GM12874 (cell line): ENCODE measurements at regions not wholly inside any gene's neighbourhood (a gene's known extent, or its start where the extent isn't known, plus 50 kb on each side); places are given as distances from the start of the nearest gene placed in this dataset.

Source experiments
- CTCF ChIP-seq: IDR thresholded peaks from 2 replicates; pipeline ENCODE4 v1.5.1; 2011; ENCODE audit warnings: low read depth, mild to moderate bottlenecking, control low read depth, low read length, moderate library complexity; ENCODE audit not compliant: insufficient read depth

- no peak for TF ChIP-seq CTCF
These were observed 63.7 kb upstream of the NKX2-2 start for GRCh38 chr20:21577551-21577950.

- no peak for TF ChIP-seq CTCF
These were observed 62.3 kb upstream of the NKX2-2 start for GRCh38 chr20:21575981-21576740.

GRCh38 chr20:21575167-21575566 lies 61.3 kb upstream of the NKX2-2 start:
- TF ChIP-seq CTCF: no peak

GRCh38 chr20:21574443-21574842 lies 60.6 kb upstream of the NKX2-2 start:
- no peak for TF ChIP-seq CTCF

GRCh38 chr20:21573259-21573658 lies 59.4 kb upstream of the NKX2-2 start:
- no peak for TF ChIP-seq CTCF

GRCh38 chr20:21571841-21572690 lies 58.2 kb upstream of the NKX2-2 start:
- TF ChIP-seq CTCF: peak; percentile 74

- no peak for TF ChIP-seq CTCF
These were observed 56.6 kb upstream of the NKX2-2 start for GRCh38 chr20:21570285-21570992.
